Fibroblast of lung (primary cell): ENCODE measurements at regions not wholly inside any gene's neighbourhood (a gene's known extent, or its start where the extent isn't known, plus 50 kb on each side); places are given as distances from the start of the nearest gene placed in this dataset.
"Not testable (repeated sequence)": the region's sequence is repeated elsewhere in the genome, so short reads cannot be mapped to it uniquely, and the experiment has no call there.

Source experiments
- CTCF ChIP-seq, 2 donors: IDR thresholded peaks in 1 of 2; conservative IDR thresholded peaks in 1 of 2; 1 replicate in 1 of 2; 2 replicates in 1 of 2; pipeline ENCODE4 v1.5.1; 2011 to 2012; ENCODE audit warnings: low read length in 2 of 2, control low read depth in 1 of 2, inconsistent platforms in 1 of 2, low read depth in 1 of 2, mild to moderate bottlenecking in 1 of 2
- EZH2 ChIP-seq: IDR thresholded peaks from 2 replicates; pipeline ENCODE4 v1.5.1; 2012; ENCODE audit warnings: low read length, control low read depth, mild to moderate bottlenecking; ENCODE audit errors: missing control alignments

GRCh38 chr9:63327211-63327610 lies 1957.8 kb downstream of the FOXD4L5 start:
- TF ChIP-seq CTCF (conservative IDR thresholded peaks at IDR 0.05 in 1 of 2, IDR thresholded peaks at IDR 0.05 in 1 of 2; ENCODE audit: low read depth in 1 of 2, low read length in 2 of 2); EZH2: not testable (repeated sequence)
